ENCODE measurements at regions not wholly inside any gene's neighbourhood (a gene's known extent, or its start where the extent isn't known, plus 50 kb on each side); places are given as distances from the start of the nearest gene placed in this dataset.

DNA sequence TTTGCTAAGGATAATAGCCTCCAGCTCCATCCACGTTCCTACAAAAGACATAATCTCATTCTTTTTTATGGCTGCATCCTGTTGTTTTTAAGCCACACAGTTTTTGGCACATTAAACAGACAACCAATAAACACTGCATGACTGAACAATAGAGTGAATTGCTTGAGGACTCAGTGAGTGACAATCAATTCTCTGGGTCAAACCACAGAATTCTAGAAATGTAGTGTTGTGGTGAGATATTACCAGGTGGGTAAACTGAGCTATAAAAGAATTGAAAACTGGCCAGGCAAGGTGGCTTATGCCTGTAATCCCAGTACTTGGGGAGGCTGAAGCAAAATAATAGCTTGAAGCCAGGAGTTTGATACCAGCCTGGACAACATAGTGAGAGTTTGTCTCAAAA lies 154.7 kb upstream of the CADPS start:
- intact Hi-C loops (cut with micrococcal nuclease): no loop called here
- Mint-ChIP-seq H3K27me3 (no peaks in the 10 kb centered on the region), H3K4me1 (ENCODE audit: low read depth) (no peaks in the 10 kb centered on the region), H3K9me3 (no peaks in the 10 kb centered on the region), H3K4me3 (no peak overlapping the region), H3K27ac (no peak overlapping the region), H3K36me3 (no peaks in the 10 kb centered on the region)
- DNase-seq: no peak
- CTCF ChIA-PET: no interaction called here
- POLR2A ChIA-PET: no interaction called here

DNA sequence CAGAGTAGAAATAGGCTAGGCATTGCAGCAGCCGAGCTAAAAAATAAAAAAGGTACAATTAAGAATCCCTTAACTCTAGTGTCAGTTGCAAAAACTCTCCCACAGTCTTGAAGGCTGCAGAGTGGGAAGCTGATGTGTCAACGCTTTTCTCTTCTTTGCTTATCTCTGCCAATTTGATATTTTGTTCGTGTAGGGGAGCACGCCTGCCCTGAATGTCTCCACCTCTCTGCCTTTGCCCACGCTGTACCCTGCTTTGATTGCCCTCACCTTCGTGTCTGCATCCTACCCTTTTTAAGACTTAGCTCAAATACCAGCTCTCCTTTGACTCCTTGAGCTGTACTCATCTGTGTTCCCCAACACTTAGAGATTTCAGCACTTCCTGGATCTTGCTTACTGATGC lies 155.4 kb upstream of the CADPS start:
- ChIA-PET CTCF (no interaction called here), POLR2A (no interaction called here)
- H3K4me1 Mint-ChIP-seq (ENCODE audit: low read depth): no peaks in the 10 kb centered on the region
- no peak for DNase-seq
- H3K9me3 Mint-ChIP-seq: no peaks in the 10 kb centered on the region
- H3K36me3 Mint-ChIP-seq: no peaks in the 10 kb centered on the region
- no peaks in the 10 kb centered on the region for H3K27me3 Mint-ChIP-seq
- H3K27ac Mint-ChIP-seq: no peak overlapping the region
- intact Hi-C loops (cut with micrococcal nuclease): no loop called here
- H3K4me3 Mint-ChIP-seq: no peak overlapping the region

DNA sequence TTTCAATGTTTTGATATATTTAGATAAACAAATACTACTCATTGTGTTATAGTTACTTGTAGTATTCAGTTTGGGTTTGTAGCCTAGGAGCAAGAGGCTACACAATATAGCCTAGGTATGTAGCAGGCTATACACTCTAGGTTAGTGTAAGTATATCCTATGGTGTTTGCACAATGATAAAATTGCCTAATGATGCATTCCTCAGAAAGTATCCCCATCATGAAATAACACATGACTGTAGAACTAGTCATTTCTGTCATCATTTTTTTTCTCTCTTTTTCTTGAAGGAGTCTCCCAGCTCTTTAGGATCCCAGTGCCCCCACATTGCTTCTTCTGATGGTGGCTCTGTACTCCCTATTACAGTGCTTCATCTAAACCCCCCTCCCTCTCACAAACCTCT lies 157.7 kb upstream of the CADPS start:
- no peak for DNase-seq
- CTCF ChIA-PET: no interaction called here
- intact Hi-C loops (cut with micrococcal nuclease): no loop called here
- no peaks in the 10 kb centered on the region for H3K4me1 Mint-ChIP-seq (ENCODE audit: low read depth)
- no peaks in the 10 kb centered on the region for H3K36me3 Mint-ChIP-seq
- no peak overlapping the region for H3K4me3 Mint-ChIP-seq
- H3K9me3 Mint-ChIP-seq: no peaks in the 10 kb centered on the region
- no peaks in the 10 kb centered on the region for H3K27me3 Mint-ChIP-seq
- H3K27ac Mint-ChIP-seq: no peak overlapping the region
- POLR2A ChIA-PET: no interaction called here

DNA sequence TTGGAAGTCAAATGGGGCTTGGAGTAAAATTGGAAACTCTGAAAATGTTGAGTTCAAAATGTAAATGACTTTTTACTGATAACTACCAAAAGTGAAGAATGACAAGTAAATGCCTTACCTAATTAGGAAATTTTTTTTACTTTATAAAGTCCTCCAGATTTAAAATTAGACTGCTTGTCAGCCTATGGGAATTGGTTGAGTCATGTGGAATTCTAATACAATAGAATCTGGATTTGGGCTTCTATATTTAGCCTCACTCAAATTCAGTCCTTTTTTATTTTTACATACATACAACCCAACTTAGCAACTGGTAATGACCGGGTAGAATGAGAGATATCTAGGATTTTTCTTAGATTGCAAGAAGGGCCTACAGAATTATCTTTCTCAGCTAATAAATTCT lies 158.9 kb upstream of the CADPS start:
- Mint-ChIP-seq H3K9me3 (peaks cover 4% of the 10 kb centered on the region), H3K4me1 (ENCODE audit: low read depth) (no peaks in the 10 kb centered on the region), H3K36me3 (no peaks in the 10 kb centered on the region), H3K27ac (no peak overlapping the region), H3K27me3 (no peaks in the 10 kb centered on the region), H3K4me3 (no peak overlapping the region)
- ChIA-PET POLR2A (no interaction called here), CTCF (no interaction called here)
- intact Hi-C loops (cut with micrococcal nuclease): no loop called here
- no peak for DNase-seq

DNA sequence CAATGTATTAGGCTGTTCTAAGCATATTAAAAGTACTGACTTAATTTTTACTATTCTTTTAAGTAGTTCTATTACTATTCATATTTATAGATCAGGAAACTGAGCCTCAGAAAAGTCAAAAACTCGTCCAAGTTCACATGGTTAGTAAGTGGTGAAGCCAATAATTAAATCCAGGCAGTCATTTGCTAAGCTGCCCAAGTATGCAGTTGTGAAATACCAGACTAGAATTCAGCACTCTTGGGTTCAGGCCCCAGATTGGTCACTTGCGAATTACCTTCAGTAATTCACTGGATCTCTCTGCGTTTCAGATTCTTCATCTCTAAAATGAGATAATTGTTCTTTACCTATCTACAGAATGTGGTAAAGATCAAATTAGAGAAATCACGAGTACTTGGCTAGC lies 161.9 kb upstream of the CADPS start:
- H3K9me3 Mint-ChIP-seq: peaks cover 6% of the 10 kb centered on the region
- no peak overlapping the region for H3K27ac Mint-ChIP-seq
- no peaks in the 10 kb centered on the region for H3K4me1 Mint-ChIP-seq (ENCODE audit: low read depth)
- H3K36me3 Mint-ChIP-seq: no peaks in the 10 kb centered on the region
- POLR2A ChIA-PET: no interaction called here
- no peak overlapping the region for H3K4me3 Mint-ChIP-seq
- DNase-seq: no peak
- intact Hi-C loops (cut with micrococcal nuclease): no loop called here
- H3K27me3 Mint-ChIP-seq: no peaks in the 10 kb centered on the region
- CTCF ChIA-PET: no interaction called here

DNA sequence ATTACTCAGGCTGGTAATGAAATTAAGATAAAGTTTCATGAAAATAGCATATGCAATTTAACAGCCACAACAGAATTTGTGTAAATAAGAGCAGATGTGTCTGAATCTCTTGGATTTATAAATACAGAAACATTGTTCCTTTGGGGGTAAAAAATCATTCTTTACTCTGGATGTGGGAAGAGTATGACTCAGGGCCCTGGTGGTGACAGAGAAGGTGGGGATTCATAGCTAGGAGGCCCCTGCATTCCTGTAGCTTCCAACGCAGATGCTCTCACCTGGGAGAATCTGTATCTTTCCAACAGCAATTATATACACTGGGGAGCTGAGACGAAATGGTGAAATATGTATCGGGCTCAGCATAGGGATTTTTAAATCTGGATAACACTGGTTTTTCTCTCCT lies 167.6 kb upstream of the CADPS start:
- Mint-ChIP-seq H3K4me3 (no peak overlapping the region), H3K4me1 (ENCODE audit: low read depth) (no peaks in the 10 kb centered on the region), H3K27me3 (no peaks in the 10 kb centered on the region), H3K27ac (no peak overlapping the region), H3K9me3 (peaks cover 6% of the 10 kb centered on the region), H3K36me3 (no peaks in the 10 kb centered on the region)
- POLR2A ChIA-PET: no interaction called here
- intact Hi-C loops (cut with micrococcal nuclease): no loop called here
- no peak for DNase-seq
- CTCF ChIA-PET: no interaction called here

DNA sequence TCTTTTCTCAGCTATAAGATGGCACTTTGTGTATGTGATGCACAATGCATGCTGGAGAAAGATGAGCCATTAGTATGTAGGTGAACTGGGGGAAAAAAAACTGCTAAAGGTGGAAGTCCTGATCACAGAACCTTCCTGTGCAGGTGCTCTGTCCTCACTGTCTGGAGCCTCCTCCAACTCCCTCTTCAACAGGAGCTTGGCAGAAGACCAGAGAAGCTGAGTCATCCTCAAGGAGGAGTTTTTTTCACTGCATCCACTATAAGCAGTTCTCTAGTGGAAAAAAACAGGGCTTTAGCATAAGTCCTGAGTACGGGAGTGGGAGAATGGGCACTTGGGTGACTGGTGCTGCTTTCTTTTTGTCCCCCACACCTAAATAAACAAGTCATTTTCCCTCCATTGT lies 168.4 kb upstream of the CADPS start:
- no peak for DNase-seq
- intact Hi-C loops (cut with micrococcal nuclease): no loop called here
- no peak overlapping the region for H3K27ac Mint-ChIP-seq
- H3K4me3 Mint-ChIP-seq: no peak overlapping the region
- H3K36me3 Mint-ChIP-seq: no peaks in the 10 kb centered on the region
- H3K27me3 Mint-ChIP-seq: no peaks in the 10 kb centered on the region
- CTCF ChIA-PET: no interaction called here
- POLR2A ChIA-PET: no interaction called here
- no peaks in the 10 kb centered on the region for H3K4me1 Mint-ChIP-seq (ENCODE audit: low read depth)
- peaks cover 6% of the 10 kb centered on the region for H3K9me3 Mint-ChIP-seq

DNA sequence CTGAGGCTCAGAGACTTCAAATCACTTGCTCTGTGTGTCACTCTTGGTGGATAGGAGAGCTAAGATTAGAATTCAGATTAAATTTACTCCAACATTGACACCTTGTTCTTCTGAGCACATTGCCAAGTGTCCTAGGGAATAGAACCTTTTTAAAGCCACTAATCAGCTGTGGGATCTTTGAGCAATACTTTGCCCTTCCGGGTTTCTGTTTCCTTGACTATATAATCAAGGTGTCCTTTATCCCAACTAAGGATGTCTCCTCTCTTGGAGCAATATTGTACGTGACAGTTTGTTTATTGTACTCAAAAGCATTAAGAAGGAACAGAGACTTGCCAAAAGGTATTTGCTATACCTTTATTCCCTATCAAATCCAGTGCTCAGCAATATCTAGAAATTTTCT lies 170.9 kb upstream of the CADPS start:
- no peak for DNase-seq
- intact Hi-C loops (cut with micrococcal nuclease): no loop called here
- Mint-ChIP-seq H3K27ac (no peak overlapping the region), H3K27me3 (no peaks in the 10 kb centered on the region), H3K4me1 (ENCODE audit: low read depth) (no peaks in the 10 kb centered on the region), H3K36me3 (no peaks in the 10 kb centered on the region), H3K9me3 (no peaks in the 10 kb centered on the region), H3K4me3 (no peak overlapping the region)
- POLR2A ChIA-PET: no interaction called here
- CTCF ChIA-PET: no interaction called here

DNA sequence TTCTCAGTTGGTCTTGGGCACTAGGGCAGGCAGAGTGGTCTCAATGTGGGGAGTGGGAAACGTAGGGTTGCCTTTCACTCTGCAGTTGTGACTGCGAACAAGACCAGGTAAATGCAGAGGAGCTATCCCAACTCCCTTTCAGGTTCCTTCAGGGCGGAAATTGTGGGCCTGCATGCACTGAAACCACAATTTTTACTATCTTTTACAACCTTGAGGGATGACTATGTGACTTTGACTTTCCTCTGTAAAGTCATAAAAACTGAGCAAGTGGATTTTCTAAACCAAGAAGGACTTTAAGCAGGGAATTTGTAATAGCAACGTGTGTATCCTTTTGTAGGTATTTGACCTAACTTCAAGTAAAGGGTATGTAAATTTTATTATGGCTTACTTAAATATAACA lies 171.4 kb upstream of the CADPS start:
- Mint-ChIP-seq H3K27me3 (no peaks in the 10 kb centered on the region), H3K4me3 (no peak overlapping the region), H3K27ac (no peak overlapping the region), H3K9me3 (no peaks in the 10 kb centered on the region), H3K36me3 (no peaks in the 10 kb centered on the region), H3K4me1 (ENCODE audit: low read depth) (no peaks in the 10 kb centered on the region)
- POLR2A ChIA-PET: no interaction called here
- CTCF ChIA-PET: no interaction called here
- no peak for DNase-seq
- intact Hi-C loops (cut with micrococcal nuclease): no loop called here

DNA sequence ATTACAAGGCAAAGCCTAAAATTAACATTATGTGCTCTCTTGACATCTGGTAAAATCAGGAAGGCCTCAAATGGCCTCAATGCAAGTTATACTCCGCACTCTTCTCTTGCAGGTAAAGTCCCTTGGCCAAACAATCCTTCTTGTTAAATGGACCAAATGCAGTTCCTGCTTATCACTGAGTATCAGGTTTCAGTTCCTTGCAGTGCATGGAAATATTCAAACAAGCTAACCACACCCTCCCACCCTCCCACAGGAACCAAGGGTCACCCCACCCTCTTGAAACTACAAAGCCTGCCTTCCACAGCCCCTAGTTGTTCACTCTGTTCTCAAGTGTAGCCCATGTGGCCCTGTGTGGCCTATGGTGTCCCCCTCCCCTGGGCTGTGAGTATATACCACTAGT lies 171.9 kb upstream of the CADPS start:
- no peak for DNase-seq
- CTCF ChIA-PET: no interaction called here
- H3K27me3 Mint-ChIP-seq: no peaks in the 10 kb centered on the region
- POLR2A ChIA-PET: no interaction called here
- H3K4me3 Mint-ChIP-seq: no peak overlapping the region
- intact Hi-C loops (cut with micrococcal nuclease): no loop called here
- H3K27ac Mint-ChIP-seq: no peak overlapping the region
- no peaks in the 10 kb centered on the region for H3K36me3 Mint-ChIP-seq
- H3K4me1 Mint-ChIP-seq (ENCODE audit: low read depth): no peaks in the 10 kb centered on the region
- no peaks in the 10 kb centered on the region for H3K9me3 Mint-ChIP-seq

DNA sequence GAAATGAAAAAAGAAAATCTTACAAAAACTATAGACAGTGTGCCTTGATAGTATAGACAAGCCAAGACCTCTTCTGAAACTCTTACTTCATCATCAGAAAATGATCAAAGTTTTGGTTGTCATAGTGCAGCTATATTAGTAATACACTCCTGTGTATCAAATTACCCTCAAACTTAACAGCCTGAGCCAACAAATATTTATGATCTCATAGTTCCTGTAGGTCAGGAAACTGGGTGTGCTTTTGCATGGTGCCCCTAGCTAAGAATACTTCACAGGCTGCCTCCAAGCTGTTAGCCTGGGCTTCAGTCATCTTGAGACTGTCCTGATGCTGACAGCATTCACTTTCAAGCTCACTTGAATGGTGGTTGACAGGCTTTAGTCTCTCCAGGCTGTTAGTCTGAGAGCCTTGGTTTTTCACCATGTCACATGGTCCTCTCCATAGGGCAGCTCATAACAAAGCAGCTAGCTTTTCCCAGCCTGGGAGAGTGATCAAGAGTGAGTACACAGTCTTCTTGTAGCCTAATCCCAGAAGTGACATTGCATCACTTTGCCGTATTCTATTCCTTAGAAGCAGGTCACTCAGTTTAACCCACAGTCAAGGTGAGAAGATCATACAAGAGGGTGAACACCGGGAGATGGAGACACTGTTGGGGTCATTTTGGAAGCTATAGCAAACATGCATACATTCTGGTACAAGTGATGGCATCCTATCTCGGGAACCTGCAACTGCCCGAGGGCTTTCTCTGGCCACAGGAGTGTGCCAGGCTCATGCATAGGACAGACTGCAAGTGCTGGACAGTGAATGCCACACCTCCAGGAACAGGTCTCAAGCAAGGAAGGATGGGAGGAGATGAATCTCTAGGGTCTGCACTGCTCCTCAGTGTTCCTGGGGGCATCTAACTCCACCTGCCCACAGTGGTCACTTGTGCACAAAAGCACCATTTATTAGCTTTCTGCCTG lies 173.4 kb upstream of the CADPS start:
- no peaks in the 10 kb centered on the region for H3K27me3 Mint-ChIP-seq
- ChIA-PET POLR2A (no interaction called here), CTCF (interaction anchor here (0.6 kb wide), 1 partner anchor 1010 kb away, joined by 3 read pairs; no protein-coding TSS in a partner anchor)
- DNase-seq: no peak
- H3K27ac Mint-ChIP-seq: no peak overlapping the region
- H3K9me3 Mint-ChIP-seq: peaks cover 4% of the 10 kb centered on the region
- H3K4me1 Mint-ChIP-seq (ENCODE audit: low read depth): no peaks in the 10 kb centered on the region
- intact Hi-C loops (cut with micrococcal nuclease): no loop called here
- no peaks in the 10 kb centered on the region for H3K36me3 Mint-ChIP-seq
- no peak overlapping the region for H3K4me3 Mint-ChIP-seq

DNA sequence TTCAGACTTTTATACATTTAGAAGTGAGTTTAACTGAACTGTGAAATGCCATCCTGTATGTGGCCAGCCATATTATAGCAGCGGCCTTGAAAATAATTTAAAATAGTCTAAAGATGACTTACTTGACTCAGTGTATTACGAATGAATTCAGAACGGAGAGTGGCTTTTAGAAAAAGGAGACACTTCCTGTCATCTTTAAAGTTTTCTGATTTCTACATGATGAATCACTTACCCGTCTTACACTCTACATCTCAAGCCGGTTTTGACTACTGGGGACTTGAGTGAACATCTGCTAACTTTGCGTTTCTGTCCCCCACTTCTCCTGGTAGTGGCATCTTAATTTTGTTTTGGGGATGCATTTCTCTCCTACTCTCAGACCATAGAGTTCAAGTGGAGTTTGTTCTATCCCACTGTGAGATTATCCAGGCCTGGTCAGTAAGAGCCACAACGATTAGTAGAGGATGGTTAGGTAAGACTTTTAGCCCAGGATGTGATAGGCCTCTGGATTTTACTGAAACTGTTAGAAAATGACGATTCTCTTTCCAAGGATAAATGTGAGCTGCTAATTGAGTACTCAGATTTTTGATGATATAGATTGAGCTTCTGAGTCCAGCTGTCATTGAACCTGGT lies 175.4 kb upstream of the CADPS start:
- CTCF ChIA-PET: no interaction called here
- no peaks in the 10 kb centered on the region for H3K36me3 Mint-ChIP-seq
- H3K4me1 Mint-ChIP-seq (ENCODE audit: low read depth): no peaks in the 10 kb centered on the region
- POLR2A ChIA-PET: no interaction called here
- intact Hi-C loops (cut with micrococcal nuclease): no loop called here
- DNase-seq: no peak
- H3K4me3 Mint-ChIP-seq: no peak overlapping the region
- no peak overlapping the region for H3K27ac Mint-ChIP-seq
- H3K27me3 Mint-ChIP-seq: no peaks in the 10 kb centered on the region
- H3K9me3 Mint-ChIP-seq: peaks cover 4% of the 10 kb centered on the region

DNA sequence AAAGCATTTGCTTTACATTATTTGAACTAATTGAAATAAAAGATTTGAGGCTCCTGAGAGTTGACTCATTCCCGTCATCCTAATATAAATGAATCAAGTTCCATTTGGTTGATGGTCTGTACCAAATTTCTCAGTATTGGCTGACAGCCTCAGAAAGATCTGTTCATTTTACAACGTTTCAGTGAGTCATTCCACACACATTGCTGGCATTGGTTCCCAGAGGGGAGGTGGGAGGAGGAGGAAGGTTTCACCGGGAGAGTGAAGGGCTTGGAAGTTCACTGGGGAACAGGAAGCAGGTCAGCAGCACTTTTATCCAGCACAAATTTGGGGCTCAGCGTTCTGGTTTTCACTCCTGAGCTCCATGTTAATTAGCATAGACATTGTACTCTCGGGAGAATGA lies 176.7 kb upstream of the CADPS start:
- no peaks in the 10 kb centered on the region for H3K4me1 Mint-ChIP-seq (ENCODE audit: low read depth)
- ChIA-PET POLR2A (no interaction called here), CTCF (no interaction called here)
- H3K36me3 Mint-ChIP-seq: no peaks in the 10 kb centered on the region
- H3K9me3 Mint-ChIP-seq: peaks cover 4% of the 10 kb centered on the region
- no peak for DNase-seq
- H3K4me3 Mint-ChIP-seq: no peak overlapping the region
- intact Hi-C loops (cut with micrococcal nuclease): no loop called here
- H3K27ac Mint-ChIP-seq: no peak overlapping the region
- H3K27me3 Mint-ChIP-seq: no peaks in the 10 kb centered on the region
